BLaER1 treated with 17β-estradiol and CSF1 and Interleukin-3, amounts not matched to agents 10 nM and 100 nM (cell line): ENCODE measurements at regions not wholly inside any gene's neighbourhood (a gene's known extent, or its start where the extent isn't known, plus 50 kb on each side); places are given as distances from the start of the nearest gene placed in this dataset.

Experiments
- H3K27ac ChIP-seq, 11 experiments: shearing (Covaris generic); formaldehyde crosslinking; 2 replicates each; pipeline ENCODE4 v1.8.1; 2022
- H3K27me3 ChIP-seq, 11 experiments: shearing (Covaris generic); formaldehyde crosslinking; 2 replicates each; pipeline ENCODE4 v1.8.1; 2022
- H3K36me3 ChIP-seq, 11 experiments: shearing (Covaris generic); formaldehyde crosslinking; 2 replicates each; pipeline ENCODE4 v1.8.1; 2022
- H3K4me1 ChIP-seq, 10 experiments: shearing (Covaris generic); formaldehyde crosslinking; 2 replicates each; pipeline ENCODE4 v1.8.1; 2022
- H3K4me2 ChIP-seq, 11 experiments: shearing (Covaris generic); formaldehyde crosslinking; 2 replicates each; pipeline ENCODE4 v1.8.1; 2022
- H3K4me3 ChIP-seq, 10 experiments: shearing (Covaris generic); formaldehyde crosslinking; 2 replicates each; pipeline ENCODE4 v1.8.1; 2022
- H3K9ac ChIP-seq, 11 experiments: shearing (Covaris generic); formaldehyde crosslinking; 2 replicates each; pipeline ENCODE4 v1.8.1; 2022
- H3K9me3 ChIP-seq, 11 experiments: shearing (Covaris generic); formaldehyde crosslinking; replicated peaks in 1 of 11; 2 replicates each; pipeline ENCODE4 v1.8.1; 2022
- H4K20me1 ChIP-seq, 11 experiments: shearing (Covaris generic); formaldehyde crosslinking; 2 replicates each; pipeline ENCODE4 v1.8.1; 2022
- Cebpa-rat ChIP-seq, 11 experiments: shearing (Covaris generic); IDR thresholded peaks; 2 replicates each; pipeline ENCODE4 v1.8.1; 2022

- H3K27ac ChIP-seq = no peak overlapping the region
These were observed 339.6 kb upstream of the ITGA1 start for GRCh38 chr5:52448111-52448510.

GRCh38 chr5:52449516-52449915 is 338.2 kb upstream of the ITGA1 start:
- no peaks in the 10 kb centered on the region for H3K27me3 ChIP-seq

More at GRCh38 chr5:52448111-52448510, 339.6 kb upstream of the ITGA1 start:
- no peak overlapping the region for H3K4me3 ChIP-seq
- H3K4me1 ChIP-seq = no peaks in the 10 kb centered on the region
- H3K4me2 ChIP-seq = no peak overlapping the region
- no peaks in the 10 kb centered on the region for H3K36me3 ChIP-seq
- no peaks in the 10 kb centered on the region for H4K20me1 ChIP-seq
- TF ChIP-seq Cebpa-rat (IDR thresholded peaks at IDR 0.05) = no peak
- no peaks in the 10 kb centered on the region for H3K9me3 ChIP-seq
- H3K27me3 ChIP-seq = no peaks in the 10 kb centered on the region
- H3K9ac ChIP-seq = no peak overlapping the region

DNA sequence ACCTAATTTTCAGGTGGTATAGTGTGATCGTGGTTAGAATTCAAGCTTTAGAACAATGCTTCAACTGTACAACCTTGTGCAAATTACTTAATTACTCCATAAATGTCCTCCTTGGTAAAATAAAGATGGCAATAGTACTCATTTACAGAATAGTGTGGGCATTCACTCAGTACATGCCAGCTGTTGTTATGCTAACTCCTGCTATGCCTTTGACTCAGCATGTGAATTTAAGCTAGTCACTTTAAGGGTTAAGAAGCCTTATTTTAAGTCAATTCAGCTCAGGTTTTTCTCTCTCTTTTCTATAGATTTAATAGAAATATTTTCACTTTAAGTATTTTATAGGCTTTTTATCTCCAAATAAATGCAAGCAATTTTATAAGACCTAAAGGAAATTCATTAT is 335.6 kb upstream of the ITGA1 start:
- H3K27ac ChIP-seq = no peak overlapping the region
- no peak overlapping the region for H3K4me3 ChIP-seq
- no peak for TF ChIP-seq Cebpa-rat (IDR thresholded peaks at IDR 0.05)
- H3K4me2 ChIP-seq = no peak overlapping the region
- H3K9ac ChIP-seq = no peak overlapping the region
- no peaks in the 10 kb centered on the region for H3K4me1 ChIP-seq
- H4K20me1 ChIP-seq = no peaks in the 10 kb centered on the region
- no peaks in the 10 kb centered on the region for H3K9me3 ChIP-seq
- no peaks in the 10 kb centered on the region for H3K36me3 ChIP-seq
- no peaks in the 10 kb centered on the region for H3K27me3 ChIP-seq

More at GRCh38 chr5:52449516-52449915, 338.2 kb upstream of the ITGA1 start:
- Histone ChIP-seq H3K9ac (no peak overlapping the region), H3K4me1 (no peaks in the 10 kb centered on the region), H3K27ac (no peak overlapping the region), H3K4me3 (no peak overlapping the region), H4K20me1 (no peaks in the 10 kb centered on the region), H3K9me3 (no peaks in the 10 kb centered on the region), H3K36me3 (no peaks in the 10 kb centered on the region), H3K4me2 (no peak overlapping the region)
- TF ChIP-seq Cebpa-rat (IDR thresholded peaks at IDR 0.05) = no peak

DNA sequence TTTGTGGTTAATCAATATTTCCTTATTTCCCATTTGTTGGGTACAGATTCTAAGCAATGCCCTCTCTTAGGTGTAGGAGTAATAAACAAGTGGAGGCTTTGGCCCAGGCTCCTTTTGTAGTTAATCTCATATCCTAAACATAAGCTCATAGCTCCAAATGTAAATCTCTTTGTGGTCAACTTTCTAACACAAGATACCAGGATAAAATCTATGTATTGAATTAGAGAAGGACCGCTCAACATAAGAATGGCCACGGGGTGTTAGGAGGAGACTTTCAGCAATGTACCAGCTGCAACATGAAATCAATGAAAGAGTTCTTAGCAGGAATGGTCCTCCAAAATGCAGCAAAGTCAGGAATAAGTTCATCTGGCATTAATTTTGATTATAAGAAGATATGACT is 334.5 kb upstream of the ITGA1 start:
- no peaks in the 10 kb centered on the region for H3K9me3 ChIP-seq
- no peak for TF ChIP-seq Cebpa-rat (IDR thresholded peaks at IDR 0.05)
- H3K4me3 ChIP-seq = no peak overlapping the region
- no peak overlapping the region for H3K27ac ChIP-seq
- H4K20me1 ChIP-seq = no peaks in the 10 kb centered on the region
- H3K4me2 ChIP-seq = no peak overlapping the region
- H3K4me1 ChIP-seq = no peaks in the 10 kb centered on the region
- H3K36me3 ChIP-seq = no peaks in the 10 kb centered on the region
- no peaks in the 10 kb centered on the region for H3K27me3 ChIP-seq
- no peak overlapping the region for H3K9ac ChIP-seq

DNA sequence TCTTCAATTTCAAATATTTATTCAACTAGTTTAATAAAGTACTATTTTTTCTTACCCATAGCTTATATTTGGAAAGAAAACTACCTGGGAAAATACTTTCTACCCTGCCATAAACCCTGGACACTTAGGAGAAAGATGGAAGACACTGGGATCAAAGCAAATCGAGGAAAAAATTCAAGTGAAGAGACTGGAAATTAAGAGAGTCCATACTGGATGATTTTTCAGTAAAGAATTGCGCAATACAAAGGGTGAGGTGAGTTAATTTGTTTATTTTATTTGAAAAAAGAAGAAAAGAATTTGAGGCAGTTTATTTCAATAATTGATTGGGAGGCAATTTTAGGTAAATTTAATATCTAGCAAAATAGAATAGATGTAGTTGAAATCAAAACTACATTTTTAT is 331.8 kb upstream of the ITGA1 start:
- H3K27ac ChIP-seq = no peak overlapping the region
- H3K4me2 ChIP-seq = no peak overlapping the region
- no peaks in the 10 kb centered on the region for H3K36me3 ChIP-seq
- no peaks in the 10 kb centered on the region for H4K20me1 ChIP-seq
- no peaks in the 10 kb centered on the region for H3K9me3 ChIP-seq
- H3K27me3 ChIP-seq = no peaks in the 10 kb centered on the region
- no peak overlapping the region for H3K9ac ChIP-seq
- peak in 8 of 11 experiments; percentile 31 to 95 (median 66); a peak in 11 of 22 replicates for TF ChIP-seq Cebpa-rat (IDR thresholded peaks at IDR 0.05)
- no peaks in the 10 kb centered on the region for H3K4me1 ChIP-seq
- no peak overlapping the region for H3K4me3 ChIP-seq

- no peaks in the 10 kb centered on the region for H4K20me1 ChIP-seq
- H3K4me2 ChIP-seq = no peak overlapping the region
- H3K36me3 ChIP-seq = no peaks in the 10 kb centered on the region
- H3K27ac ChIP-seq = no peak overlapping the region
- no peaks in the 10 kb centered on the region for H3K4me1 ChIP-seq
- H3K4me3 ChIP-seq = no peak overlapping the region
- TF ChIP-seq Cebpa-rat (IDR thresholded peaks at IDR 0.05) = no peak
- H3K27me3 ChIP-seq = no peaks in the 10 kb centered on the region
- H3K9ac ChIP-seq = no peak overlapping the region
- H3K9me3 ChIP-seq = no peaks in the 10 kb centered on the region
These were observed 329.9 kb upstream of the ITGA1 start for GRCh38 chr5:52457810-52458209.

- Histone ChIP-seq H3K4me3 (no peak overlapping the region), H4K20me1 (no peaks in the 10 kb centered on the region), H3K27ac (no peak overlapping the region), H3K27me3 (no peaks in the 10 kb centered on the region), H3K4me1 (peaks cover 0 to 16% (median 0%) of the 10 kb centered on the region in 10 experiments; a peak in 4 of 20 replicates), H3K9ac (no peak overlapping the region), H3K4me2 (no peak overlapping the region), H3K36me3 (no peaks in the 10 kb centered on the region), H3K9me3 (no peaks in the 10 kb centered on the region)
- no peak for TF ChIP-seq Cebpa-rat (IDR thresholded peaks at IDR 0.05)
These were observed 321.6 kb upstream of the ITGA1 start for GRCh38 chr5:52466113-52466512.

- H3K27me3 ChIP-seq = no peaks in the 10 kb centered on the region
- no peaks in the 10 kb centered on the region for H3K36me3 ChIP-seq
- no peak overlapping the region for H3K4me2 ChIP-seq
- H3K9ac ChIP-seq = no peak overlapping the region
- no peaks in the 10 kb centered on the region for H4K20me1 ChIP-seq
- H3K4me3 ChIP-seq = no peak overlapping the region
- no peaks in the 10 kb centered on the region for H3K9me3 ChIP-seq
- no peak overlapping the region for H3K27ac ChIP-seq
- peaks cover 0 to 16% (median 0%) of the 10 kb centered on the region in 10 experiments; a peak in 4 of 20 replicates for H3K4me1 ChIP-seq
- no peak for TF ChIP-seq Cebpa-rat (IDR thresholded peaks at IDR 0.05)
These were observed 320.8 kb upstream of the ITGA1 start for GRCh38 chr5:52466749-52467520.

GRCh38 chr5:52468976-52469375 is 318.7 kb upstream of the ITGA1 start:
- Histone ChIP-seq H4K20me1 (no peaks in the 10 kb centered on the region), H3K36me3 (no peaks in the 10 kb centered on the region), H3K9me3 (no peaks in the 10 kb centered on the region), H3K4me3 (no peak overlapping the region), H3K27me3 (no peaks in the 10 kb centered on the region), H3K4me2 (no peak overlapping the region), H3K4me1 (peaks cover 0 to 16% (median 0%) of the 10 kb centered on the region in 10 experiments; a peak in 4 of 20 replicates), H3K9ac (no peak overlapping the region), H3K27ac (no peak overlapping the region)
- no peak for TF ChIP-seq Cebpa-rat (IDR thresholded peaks at IDR 0.05)

DNA sequence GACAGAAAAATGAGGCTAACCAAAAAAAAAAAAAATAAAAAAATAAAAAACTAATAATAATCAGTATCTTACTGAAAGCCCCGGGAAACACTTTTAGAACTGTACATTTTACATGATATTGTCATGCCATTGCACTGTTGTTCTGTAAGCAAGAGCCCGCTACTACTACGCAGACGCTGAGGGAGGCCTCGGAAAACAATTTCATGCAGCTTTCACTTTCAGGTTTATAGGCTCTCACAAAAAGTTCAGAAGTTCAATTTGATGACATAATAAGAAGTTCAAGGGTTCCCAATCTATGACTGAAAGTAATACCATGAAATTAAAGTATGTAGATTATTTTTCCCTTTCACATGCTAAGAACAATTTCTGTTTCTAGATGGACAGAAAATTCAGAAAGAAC is 318.3 kb upstream of the ITGA1 start:
- H4K20me1 ChIP-seq = no peaks in the 10 kb centered on the region
- no peak for TF ChIP-seq Cebpa-rat (IDR thresholded peaks at IDR 0.05)
- no peak overlapping the region; a peak in 1 of 22 replicates for H3K27ac ChIP-seq
- H3K4me1 ChIP-seq = peaks cover 0 to 16% (median 0%) of the 10 kb centered on the region in 10 experiments; a peak in 4 of 20 replicates
- no peaks in the 10 kb centered on the region for H3K27me3 ChIP-seq
- H3K9ac ChIP-seq = no peak overlapping the region
- peak overlapping the region in 1 of 11 experiments; percentile 38; a peak in 1 of 22 replicates for H3K4me2 ChIP-seq
- H3K4me3 ChIP-seq = no peak overlapping the region
- H3K9me3 ChIP-seq = no peaks in the 10 kb centered on the region
- H3K36me3 ChIP-seq = no peaks in the 10 kb centered on the region
